K562 (cell line): ENCODE measurements at regions not wholly inside any gene's neighbourhood (a gene's known extent, or its start where the extent isn't known, plus 50 kb on each side); places are given as distances from the start of the nearest gene placed in this dataset.

Source experiments
- CC2D1A ChIP-seq: fragments of 450-650 bp; IDR thresholded peaks from 2 replicates; pipeline ENCODE4 v1.6.1; 2017; ENCODE audit warnings: mild to moderate bottlenecking
- CHD2 ChIP-seq: IDR thresholded peaks from 2 replicates; pipeline ENCODE4 v1.6.1; 2011; ENCODE audit warnings: low read depth, low read length
- JUND ChIP-seq, 2 experiments: IDR thresholded peaks; 2 replicates in 1 of 2; 3 replicates in 1 of 2; pipeline ENCODE4 v1.6.1; 2011; ENCODE audit warnings: borderline replicate concordance in 2 of 2, low read depth in 2 of 2, low read length in 2 of 2, improper control_type of control experiment in 1 of 2, missing biosample characterization in 1 of 2, missing genetic modification characterization in 1 of 2, missing genetic modification reagents in 1 of 2
- KHSRP ChIP-seq: fragments of 450-650 bp; IDR thresholded peaks from 2 replicates; pipeline ENCODE4 v1.6.1; 2017
- NRF1 ChIP-seq, 2 experiments: fragments of 450-650 bp; IDR thresholded peaks in 1 of 2; conservative IDR thresholded peaks in 1 of 2; 2 replicates each; pipeline ENCODE4 v1.6.1; 2014; ENCODE audit warnings: mild to moderate bottlenecking in 2 of 2
- YY1 ChIP-seq, 3 experiments: IDR thresholded peaks; 2 replicates each; pipeline ENCODE4 v1.6.1; 2011; ENCODE audit warnings: low read length in 2 of 3, mild to moderate bottlenecking in 2 of 3, moderate library complexity in 2 of 3, borderline replicate concordance in 1 of 3, control low read depth in 1 of 3, low read depth in 1 of 3; ENCODE audit not compliant: insufficient read depth in 3 of 3, insufficient replicate concordance in 2 of 3, control insufficient read depth in 1 of 3, insufficient read length in 1 of 3; ENCODE audit errors: extremely low read depth in 1 of 3
- ZNF76 ChIP-seq: fragments of 250-450 bp; sonication (Bioruptor Pico); IDR thresholded peaks from 2 replicates; pipeline ENCODE4 v1.4.0; 2020; ENCODE audit warnings: mild to moderate bottlenecking, moderate library complexity, borderline replicate concordance
- TF ChIP-seq, protein P1 (sequence below): sonication (generic); formaldehyde crosslinking; IDR thresholded peaks from 2 replicates; pipeline ENCODE4 v1.8.0; 2022; ENCODE audit warnings: mild to moderate bottlenecking, missing genetic modification reagents

DNA sequence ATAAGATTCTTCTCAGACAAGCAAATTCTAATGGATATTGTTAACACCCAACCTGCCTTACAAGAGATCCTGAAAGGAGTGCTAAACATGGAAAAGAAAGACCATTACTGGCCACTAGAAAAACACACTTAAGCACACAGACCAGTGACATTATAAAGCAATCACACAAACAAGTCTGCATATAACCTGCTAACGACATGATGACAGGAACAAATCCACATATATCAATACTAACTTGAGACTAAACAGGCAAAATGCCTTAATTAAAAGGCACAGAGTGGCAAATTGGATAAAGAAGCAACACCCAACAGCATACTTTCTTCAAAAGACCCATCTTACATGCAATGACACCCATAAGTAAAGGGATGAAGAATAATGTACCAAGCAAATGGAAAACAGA is 100.5 kb upstream of the PCDH18 start:
- no peak for TF ChIP-seq JUND (IDR thresholded peaks at IDR 0.05; ENCODE audit: borderline replicate concordance, low read depth, low read length)
- TF ChIP-seq JUND (tag; IDR thresholded peaks at IDR 0.05; ENCODE audit: borderline replicate concordance, low read depth, low read length): no peak
- no peak for TF ChIP-seq NRF1 (conservative IDR thresholded peaks at IDR 0.05 in 1 of 2, IDR thresholded peaks at IDR 0.05 in 1 of 2)
- TF ChIP-seq ZNF76 (CRISPR knock-in tag): no peak
- no peak for TF ChIP-seq CHD2
- TF ChIP-seq YY1 (IDR thresholded peaks at IDR 0.05; ENCODE audit: borderline replicate concordance in 1 of 3, control insufficient read depth in 1 of 3, extremely low read depth in 1 of 3, insufficient read depth in 3 of 3, insufficient read length in 1 of 3, insufficient replicate concordance in 2 of 3, low read depth in 1 of 3, low read length in 2 of 3): no peak
- no peak for TF ChIP-seq KHSRP
- TF ChIP-seq CC2D1A: no peak
- TF ChIP-seq, protein P1, sequence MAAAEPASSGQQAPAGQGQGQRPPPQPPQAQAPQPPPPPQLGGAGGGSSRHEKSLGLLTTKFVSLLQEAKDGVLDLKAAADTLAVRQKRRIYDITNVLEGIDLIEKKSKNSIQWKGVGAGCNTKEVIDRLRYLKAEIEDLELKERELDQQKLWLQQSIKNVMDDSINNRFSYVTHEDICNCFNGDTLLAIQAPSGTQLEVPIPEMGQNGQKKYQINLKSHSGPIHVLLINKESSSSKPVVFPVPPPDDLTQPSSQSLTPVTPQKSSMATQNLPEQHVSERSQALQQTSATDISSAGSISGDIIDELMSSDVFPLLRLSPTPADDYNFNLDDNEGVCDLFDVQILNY: no peak
